SK-N-SH (cell line): ENCODE measurements at regions not wholly inside any gene's neighbourhood (a gene's known extent, or its start where the extent isn't known, plus 50 kb on each side); places are given as distances from the start of the nearest gene placed in this dataset.
"Not testable (repeated sequence)": the region's sequence is repeated elsewhere in the genome, so short reads cannot be mapped to it uniquely, and the experiment has no call there.

Experiments used
- CTCF ChIA-PET: fragments of 300-600, 350-600 bp; formaldehyde crosslinking; extraction: SDS; loops from one replicate; lab custom pipeline; 2021; lab: Yijun Ruan, JAX
- POLR2A ChIA-PET: fragments of 350-600 bp; sonication (Branson Sonifier 250); formaldehyde crosslinking; extraction: SDS; loops from one replicate; lab custom pipeline; 2020; ENCODE audit warnings: antibody characterized with exemption, inconsistent platforms; lab: Yijun Ruan, JAX
- DNase-seq: peaks from one replicate; pipeline ENCODE4 v3.0.0; 2012
- H2AFZ ChIP-seq: fragments of 200-600 bp; sonication (generic); 2 replicates; pipeline ENCODE4 v1.8.1; 2016; ENCODE audit warnings: antibody characterized with exemption, mild to moderate bottlenecking, low read depth
- H3F3A ChIP-seq: fragments of 200-600 bp; sonication (generic); replicated peaks from 2 replicates; pipeline ENCODE3; 2016; ENCODE audit warnings: antibody characterized with exemption, mild to moderate bottlenecking; ENCODE audit not compliant: insufficient read depth
- H3K27ac ChIP-seq, 2 experiments: fragments of 200-500 bp in 1 of 2; fragments of 200-600 bp in 1 of 2; sonication (Bioruptor generic) in 1 of 2; sonication (generic), shearing (Covaris generic) in 1 of 2; 2 replicates each; pipeline versions ENCODE4 v1.5.1 to v1.6.1; 2014 to 2016; ENCODE audit warnings: low read depth in 2 of 2, inconsistent platforms in 1 of 2, low read length in 1 of 2, mild to moderate bottlenecking in 1 of 2, mixed read lengths in 1 of 2
- H3K27me3 ChIP-seq: fragments of 200-600 bp; sonication (generic), shearing (Covaris generic); 2 replicates; pipeline ENCODE4 v1.6.1; 2016; ENCODE audit warnings: mixed run types; ENCODE audit not compliant: insufficient read depth
- H3K36me3 ChIP-seq, 2 experiments: fragments of 200-500 bp in 1 of 2; fragments of 200-600 bp in 1 of 2; sonication (Bioruptor generic) in 1 of 2; sonication (generic) in 1 of 2; replicated peaks in 1 of 2; 2 replicates each; pipeline versions ENCODE3 to v1.5.1; 2014 to 2016; ENCODE audit warnings: low read length in 1 of 2, mild to moderate bottlenecking in 1 of 2; ENCODE audit not compliant: insufficient read depth in 2 of 2, control insufficient read depth in 1 of 2
- H3K4me1 ChIP-seq, 2 experiments: fragments of 200-500 bp in 1 of 2; fragments of 200-600 bp in 1 of 2; sonication (Bioruptor generic) in 1 of 2; sonication (generic), shearing (Covaris generic) in 1 of 2; 2 replicates each; pipeline versions ENCODE4 v1.5.1 to v1.6.1; 2014 to 2016; ENCODE audit warnings: low read depth in 1 of 2, low read length in 1 of 2, mixed run types in 1 of 2; ENCODE audit not compliant: insufficient read depth in 2 of 2, control insufficient read depth in 1 of 2
- H3K4me2 ChIP-seq: fragments of 200-600 bp; sonication (generic), shearing (Covaris generic); 2 replicates; pipeline ENCODE4 v1.6.1; 2017; ENCODE audit warnings: mixed run types
- H3K4me3 ChIP-seq, 2 experiments: fragments of 200-500 bp in 1 of 2; fragments of 200-600 bp in 1 of 2; sonication (Bioruptor generic) in 1 of 2; sonication (generic), shearing (Covaris generic) in 1 of 2; 2 replicates each; pipeline versions ENCODE4 v1.5.1 to v1.8.1; 2014 to 2016; ENCODE audit warnings: low read depth in 2 of 2, inconsistent platforms in 1 of 2, low read length in 1 of 2, mild to moderate bottlenecking in 1 of 2, mixed read lengths in 1 of 2, moderate library complexity in 1 of 2
- H3K79me2 ChIP-seq: fragments of 200-600 bp; sonication (generic); 2 replicates; pipeline ENCODE4 v1.8.1; 2017; ENCODE audit warnings: mild to moderate bottlenecking; ENCODE audit not compliant: insufficient read depth
- H3K9ac ChIP-seq: fragments of 200-600 bp; sonication (generic); 2 replicates; pipeline ENCODE4 v1.6.1; 2017; ENCODE audit warnings: mixed run types
- H3K9me2 ChIP-seq: fragments of 200-600 bp; sonication (generic); 2 replicates; pipeline ENCODE4 v1.6.1; 2017; ENCODE audit warnings: mixed run types
- H3K9me3 ChIP-seq: fragments of 200-600 bp; sonication (generic); 2 replicates; pipeline ENCODE4 v1.6.1; 2017; ENCODE audit warnings: mixed run types, mild to moderate bottlenecking, moderate library complexity
- H4K20me1 ChIP-seq: fragments of 200-600 bp; sonication (generic); 2 replicates; pipeline ENCODE4 v1.6.1; 2017; ENCODE audit warnings: mild to moderate bottlenecking, mixed run types; ENCODE audit not compliant: insufficient read depth
- CHD2 ChIP-seq: fragments of 150-350 bp; IDR thresholded peaks from 2 replicates; pipeline ENCODE4 v1.6.1; 2018; ENCODE audit warnings: low read length; ENCODE audit not compliant: partially characterized antibody
- CTCF ChIP-seq: fragments of 200-600 bp; sonication (generic); IDR thresholded peaks from 2 replicates; pipeline ENCODE4 v1.6.1; 2017; ENCODE audit warnings: antibody characterized with exemption, mild to moderate bottlenecking, moderate library complexity
- EP300 ChIP-seq, 2 experiments: IDR thresholded peaks; 2 replicates each; pipeline versions ENCODE4 v1.4.0 to v1.6.1; 2012; ENCODE audit warnings: borderline replicate concordance in 1 of 2, low read depth in 1 of 2, low read length in 1 of 2
- GATA2 ChIP-seq: sonication (generic); formaldehyde crosslinking; IDR thresholded peaks from 2 replicates; pipeline ENCODE4 v1.5.0; 2020; ENCODE audit warnings: mild to moderate bottlenecking, missing genetic modification reagents
- IRF3 ChIP-seq: fragments of 150-350 bp; IDR thresholded peaks from 2 replicates; pipeline ENCODE4 v1.6.1; 2016; ENCODE audit warnings: mild to moderate bottlenecking, low read depth, low read length
- MEF2A ChIP-seq: IDR thresholded peaks from 2 replicates; pipeline ENCODE4 v1.4.0; 2012; ENCODE audit warnings: low read depth, borderline replicate concordance
- NRF1 ChIP-seq: IDR thresholded peaks from 2 replicates; pipeline ENCODE4 v1.6.1; 2012; ENCODE audit warnings: low read depth, mild to moderate bottlenecking, low read length
- POLR2AphosphoS5 ChIP-seq: IDR thresholded peaks from 2 replicates; pipeline ENCODE4 v1.6.1; 2012; ENCODE audit warnings: low read depth, low read length
- REST ChIP-seq: IDR thresholded peaks from 2 replicates; pipeline ENCODE4 v1.6.1; 2012; ENCODE audit warnings: mild to moderate bottlenecking, low read depth, low read length, moderate library complexity
- TAF1 ChIP-seq: IDR thresholded peaks from 2 replicates; pipeline ENCODE4 v1.6.1; 2012; ENCODE audit warnings: low read depth, mild to moderate bottlenecking, low read length, moderate library complexity, borderline replicate concordance
- TF ChIP-seq, protein P1 (sequence below): IDR thresholded peaks from 2 replicates; pipeline ENCODE4 v1.4.0; 2012; ENCODE audit warnings: low read depth, borderline replicate concordance
- TF ChIP-seq, protein P2 (sequence below): IDR thresholded peaks from 2 replicates; pipeline ENCODE4 v1.4.0; 2012; ENCODE audit warnings: low read depth, borderline replicate concordance

DNA sequence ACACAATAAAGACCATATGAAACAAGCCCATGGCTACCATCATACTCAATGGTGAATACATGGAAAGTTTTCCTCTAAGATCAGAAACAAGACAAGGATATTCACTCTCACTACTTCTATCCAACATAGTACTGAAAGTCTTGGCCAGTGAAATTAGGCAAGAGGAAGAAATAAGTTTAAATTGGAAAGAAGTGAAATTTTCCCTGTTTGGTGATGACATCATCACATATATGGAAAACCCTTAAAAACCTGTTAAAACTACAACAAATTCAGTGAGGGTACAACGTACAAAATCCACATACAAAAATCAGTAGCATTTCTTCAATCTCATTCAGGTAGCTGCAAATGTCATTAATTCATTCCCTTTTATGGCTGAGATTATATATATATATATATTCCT is 164.0 kb upstream of the IRS4 start (continued):
- TF ChIP-seq, protein P1, sequence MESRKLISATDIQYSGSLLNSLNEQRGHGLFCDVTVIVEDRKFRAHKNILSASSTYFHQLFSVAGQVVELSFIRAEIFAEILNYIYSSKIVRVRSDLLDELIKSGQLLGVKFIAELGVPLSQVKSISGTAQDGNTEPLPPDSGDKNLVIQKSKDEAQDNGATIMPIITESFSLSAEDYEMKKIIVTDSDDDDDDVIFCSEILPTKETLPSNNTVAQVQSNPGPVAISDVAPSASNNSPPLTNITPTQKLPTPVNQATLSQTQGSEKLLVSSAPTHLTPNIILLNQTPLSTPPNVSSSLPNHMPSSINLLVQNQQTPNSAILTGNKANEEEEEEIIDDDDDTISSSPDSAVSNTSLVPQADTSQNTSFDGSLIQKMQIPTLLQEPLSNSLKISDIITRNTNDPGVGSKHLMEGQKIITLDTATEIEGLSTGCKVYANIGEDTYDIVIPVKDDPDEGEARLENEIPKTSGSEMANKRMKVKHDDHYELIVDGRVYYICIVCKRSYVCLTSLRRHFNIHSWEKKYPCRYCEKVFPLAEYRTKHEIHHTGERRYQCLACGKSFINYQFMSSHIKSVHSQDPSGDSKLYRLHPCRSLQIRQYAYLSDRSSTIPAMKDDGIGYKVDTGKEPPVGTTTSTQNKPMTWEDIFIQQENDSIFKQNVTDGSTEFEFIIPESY: no peak
- TF ChIP-seq CTCF: no peak

GRCh38 chrX:108896349-108896748 is 160.0 kb upstream of the IRS4 start:
- H3K4me2 ChIP-seq, H3K79me2 ChIP-seq, H3K4me1 ChIP-seq, H3K9me2 ChIP-seq, H3K4me3 ChIP-seq, H3K9me3 ChIP-seq, POLR2A ChIA-PET, CTCF ChIA-PET, DNase-seq, H3K36me3 ChIP-seq, H3F3A ChIP-seq, H3K27me3 ChIP-seq, H3K27ac ChIP-seq, H3K9ac ChIP-seq, H4K20me1 ChIP-seq, H2AFZ ChIP-seq: not testable (repeated sequence)

DNA sequence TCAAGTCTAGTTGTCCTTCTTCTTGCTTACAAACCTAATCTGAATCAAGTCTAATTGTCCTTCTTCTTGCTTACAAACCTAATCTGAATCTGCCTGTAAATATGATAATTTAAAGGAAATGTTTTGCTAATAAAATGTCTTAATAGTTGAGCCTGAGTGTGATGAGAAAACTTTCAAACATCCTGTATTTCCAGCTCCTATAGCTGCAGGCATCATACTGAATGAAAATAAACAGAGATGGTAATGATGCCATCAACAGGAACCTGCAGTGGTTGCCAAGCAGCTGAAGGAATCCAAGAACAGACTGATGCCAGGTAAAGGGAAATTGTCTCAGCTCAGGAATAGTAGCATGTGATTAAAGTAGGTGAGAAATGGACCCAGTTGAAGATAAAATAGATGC is 156.1 kb upstream of the IRS4 start:
- H3K4me1 ChIP-seq: no peaks in the 10 kb centered on the region
- no peak for DNase-seq
- TF ChIP-seq MEF2A: no peak
- no peak for TF ChIP-seq NRF1
- no peak for TF ChIP-seq EP300 (IDR thresholded peaks at IDR 0.05; ENCODE audit: borderline replicate concordance in 1 of 2, low read depth in 1 of 2, low read length in 1 of 2)
- TF ChIP-seq IRF3: no peak
- no peak for TF ChIP-seq POLR2AphosphoS5
- no peak for TF ChIP-seq CTCF
- TF ChIP-seq, protein P2, sequence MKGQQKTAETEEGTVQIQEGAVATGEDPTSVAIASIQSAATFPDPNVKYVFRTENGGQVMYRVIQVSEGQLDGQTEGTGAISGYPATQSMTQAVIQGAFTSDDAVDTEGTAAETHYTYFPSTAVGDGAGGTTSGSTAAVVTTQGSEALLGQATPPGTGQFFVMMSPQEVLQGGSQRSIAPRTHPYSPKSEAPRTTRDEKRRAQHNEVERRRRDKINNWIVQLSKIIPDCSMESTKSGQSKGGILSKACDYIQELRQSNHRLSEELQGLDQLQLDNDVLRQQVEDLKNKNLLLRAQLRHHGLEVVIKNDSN: no peak
- TF ChIP-seq CHD2: no peak
- TF ChIP-seq GATA2: no peak
- TF ChIP-seq REST: no peak
- TF ChIP-seq TAF1: no peak

More for the DNA sequence above, 156.1 kb upstream of the IRS4 start:
- no peaks in the 10 kb centered on the region for H3F3A ChIP-seq
- no peaks in the 10 kb centered on the region for H3K9me3 ChIP-seq
- CTCF ChIA-PET: no interaction called here
- no peak overlapping the region for H3K9ac ChIP-seq
- H2AFZ ChIP-seq: no peak overlapping the region
- H3K27ac ChIP-seq: no peak overlapping the region
- no peaks in the 10 kb centered on the region for H4K20me1 ChIP-seq
- no peaks in the 10 kb centered on the region for H3K79me2 ChIP-seq
- no peak overlapping the region for H3K4me3 ChIP-seq
- H3K27me3 ChIP-seq: no peaks in the 10 kb centered on the region
- POLR2A ChIA-PET: no interaction called here
- no peak overlapping the region for H3K4me2 ChIP-seq
- no peaks in the 10 kb centered on the region for H3K9me2 ChIP-seq
- H3K36me3 ChIP-seq: no peaks in the 10 kb centered on the region
